GM12878 (cell line): ENCODE measurements at regions not wholly inside any gene's neighbourhood (a gene's known extent, or its start where the extent isn't known, plus 50 kb on each side); places are given as distances from the start of the nearest gene placed in this dataset.

Source experiments
- ATAC-seq: fragments of 200-7000 bp; cut with Tn5 transposase; 3 replicates; pipeline ENCODE4 v1.9.1; 2020; ENCODE audit warnings: mild to moderate bottlenecking, moderate library complexity
- BruUV-seq: library from RNA; stranded (reverse); fragments of 400-500 nt; replicated peaks from 2 replicates; lab custom pipeline; 2021; lab: Mats Ljungman, UMichigan
- CTCF ChIA-PET: fragments of 300-600 bp; sonication (Branson Sonifier 250); formaldehyde crosslinking; extraction: SDS; loops from one replicate; lab custom pipeline; 2021; ENCODE audit warnings: inconsistent platforms; lab: Yijun Ruan, JAX
- POLR2A ChIA-PET: fragments of 350-600 bp; formaldehyde crosslinking; extraction: SDS; loops from one replicate; lab custom pipeline; 2021; ENCODE audit warnings: inconsistent platforms; lab: Charles Lee
- RAD21 ChIA-PET: fragments of 300-600 bp; sonication (Branson Sonifier 250); formaldehyde crosslinking; loops from one replicate; lab custom pipeline; 2023; ENCODE audit warnings: antibody characterized with exemption; ENCODE audit not compliant: unreplicated experiment; lab: Charles Lee
- SMC1A ChIA-PET: fragments of 300-600 bp; sonication (Branson Sonifier 250); formaldehyde crosslinking; loops from one replicate; lab custom pipeline; 2023; ENCODE audit not compliant: unreplicated experiment, uncharacterized antibody; lab: Charles Lee
- DNase-seq: peaks from one replicate; pipeline ENCODE4 v3.0.0-alpha.2; 2011; ENCODE audit warnings: low read depth, low spot score
- FAIRE-seq: peaks from 3 replicates; lab custom pipeline; 2011; peaks lifted over from hg19 to GRCh38; lab: Jason Lieb, UNC
- H2AFZ ChIP-seq: 2 replicates; pipeline ENCODE4 v1.6.0; 2011; ENCODE audit warnings: low read depth, low read length, control low read depth; ENCODE audit not compliant: control insufficient read depth
- H3K27ac ChIP-seq: 2 replicates; pipeline ENCODE4 v1.5.1; 2011; ENCODE audit warnings: control low read depth; ENCODE audit not compliant: control insufficient read depth, insufficient read depth
- H3K27me3 ChIP-seq, 2 experiments: replicated peaks in 1 of 2; 2 replicates each; pipeline versions ENCODE4 v1.6.0 to v1.6.1; 2011; ENCODE audit warnings: low read length in 1 of 2; ENCODE audit not compliant: control insufficient read depth in 2 of 2, insufficient read depth in 2 of 2
- H3K36me3 ChIP-seq, 2 experiments: 2 replicates each; pipeline ENCODE4 v1.5.1; 2011; ENCODE audit warnings: low read length in 1 of 2; ENCODE audit not compliant: control insufficient read depth in 2 of 2, insufficient read depth in 2 of 2
- H3K4me1 ChIP-seq: 2 replicates; pipeline ENCODE4 v1.6.1; 2011; ENCODE audit warnings: mild to moderate bottlenecking, low read length, moderate library complexity, mixed read lengths; ENCODE audit not compliant: control insufficient read depth, insufficient read depth
- H3K4me2 ChIP-seq: 2 replicates; pipeline ENCODE4 v1.6.0; 2011; ENCODE audit warnings: control low read depth; ENCODE audit not compliant: control insufficient read depth, insufficient read depth
- H3K4me3 ChIP-seq: fragments of 200-600 bp; sonication (generic); 2 replicates; pipeline ENCODE4 v1.5.1; 2016
- H3K79me2 ChIP-seq: 2 replicates; pipeline ENCODE4 v1.6.0; 2011; ENCODE audit warnings: low read length; ENCODE audit not compliant: control insufficient read depth, insufficient read depth
- H3K9ac ChIP-seq: 2 replicates; pipeline ENCODE4 v1.8.0; 2011; ENCODE audit warnings: low read length, control low read depth, mixed read lengths; ENCODE audit not compliant: control insufficient read depth, insufficient read depth
- H3K9me3 ChIP-seq: replicated peaks from 3 replicates; pipeline ENCODE4 v1.5.1; 2011; ENCODE audit warnings: mild to moderate bottlenecking, low read length; ENCODE audit not compliant: control insufficient read depth, insufficient read depth
- H4K20me1 ChIP-seq: 2 replicates; pipeline ENCODE4 v1.6.0; 2011; ENCODE audit not compliant: control insufficient read depth, insufficient read depth
- ATF7 ChIP-seq: fragments of 450-650 bp; IDR thresholded peaks from 2 replicates; pipeline ENCODE4 v1.6.1; 2016; ENCODE audit warnings: low read depth, mild to moderate bottlenecking
- BHLHE40 ChIP-seq, 2 experiments: fragments of 450-650 bp in 1 of 2; IDR thresholded peaks; 2 replicates each; pipeline ENCODE4 v1.6.1; 2011 to 2017; ENCODE audit warnings: low read depth in 2 of 2, borderline replicate concordance in 1 of 2, improper control_type of control experiment in 1 of 2, low read length in 1 of 2, mild to moderate bottlenecking in 1 of 2
- CREB1 ChIP-seq: IDR thresholded peaks from 2 replicates; pipeline ENCODE4 v1.6.1; 2012; ENCODE audit warnings: low read depth, mild to moderate bottlenecking, inconsistent platforms
- GATAD2B ChIP-seq: fragments of 450-650 bp; conservative IDR thresholded peaks from 2 replicates; pipeline ENCODE4 v1.6.1; 2017; ENCODE audit warnings: low read depth, mild to moderate bottlenecking, moderate library complexity
- HDAC2 ChIP-seq: fragments of 200-600 bp; sonication (generic); IDR thresholded peaks from 2 replicates; pipeline ENCODE4 v1.6.1; 2017
- IKZF1 ChIP-seq: fragments of 450-650 bp; conservative IDR thresholded peaks from 2 replicates; pipeline ENCODE4 v1.6.1; 2017; ENCODE audit warnings: antibody characterized with exemption, mild to moderate bottlenecking
- KAT2A ChIP-seq: conservative IDR thresholded peaks from 2 replicates; pipeline ENCODE4 v1.6.1; 2011; ENCODE audit warnings: low read depth, low read length; ENCODE audit not compliant: control insufficient read depth
- NFIC ChIP-seq: IDR thresholded peaks from 2 replicates; pipeline ENCODE4 v1.6.1; 2012; ENCODE audit warnings: low read depth, mild to moderate bottlenecking, inconsistent platforms, low read length, moderate library complexity
- POLR2A ChIP-seq: IDR thresholded peaks from 2 replicates; pipeline ENCODE4 v1.6.1; 2011; ENCODE audit warnings: low read depth, mild to moderate bottlenecking, low read length
- POU2F2 ChIP-seq: IDR thresholded peaks from 3 replicates; pipeline ENCODE4 v1.6.1; 2011; ENCODE audit warnings: low read depth, mild to moderate bottlenecking, low read length, borderline replicate concordance
- RAD21 ChIP-seq: IDR thresholded peaks from 2 replicates; pipeline ENCODE4 v1.6.1; 2011; ENCODE audit warnings: mild to moderate bottlenecking, low read depth, low read length, moderate library complexity; ENCODE audit not compliant: insufficient read depth
- RELA ChIP-seq: fragments of 450-650 bp; IDR thresholded peaks from 2 replicates; pipeline ENCODE4 v1.8.0; 2014; ENCODE audit warnings: borderline replicate concordance; ENCODE audit not compliant: partially characterized antibody
- REST ChIP-seq: IDR thresholded peaks from 2 replicates; pipeline ENCODE4 v1.6.1; 2012; ENCODE audit warnings: mild to moderate bottlenecking, low read depth, low read length
- TARDBP ChIP-seq: IDR thresholded peaks from 2 replicates; pipeline ENCODE4 v1.6.1; 2016; ENCODE audit warnings: borderline replicate concordance
- TCF3 ChIP-seq: IDR thresholded peaks from 2 replicates; pipeline ENCODE4 v1.6.1; 2012; ENCODE audit warnings: low read depth, mild to moderate bottlenecking, low read length, borderline replicate concordance; ENCODE audit not compliant: insufficient read depth
- ZBED1 ChIP-seq: IDR thresholded peaks from 2 replicates; pipeline ENCODE4 v1.6.1; 2016; ENCODE audit warnings: borderline replicate concordance
- ZNF622 ChIP-seq: fragments of 450-650 bp; IDR thresholded peaks from 2 replicates; pipeline ENCODE4 v1.6.1; 2017; ENCODE audit warnings: mild to moderate bottlenecking, inconsistent platforms
- WGBS: methylation state at CpG from one replicate; pipeline ENCODE4 v1.1.6; 2016; ENCODE audit warnings: low lambda C conversion rate; ENCODE audit not compliant: insufficient replicate concordance, insufficient coverage; ENCODE audit errors: missing lambda C conversion rate; 5-methylcytosine and 5-hydroxymethylcytosine counted together
- in situ Hi-C: fragments of 300-500 bp; cut with MboI; formaldehyde crosslinking; loops from 9 replicates; pipeline ENCODE4 v1.14.3; 2018; ENCODE audit warnings: mixed read lengths
- intact Hi-C: fragments of 100-400 bp; cut with micrococcal nuclease; formaldehyde crosslinking; loops from one replicate; pipeline ENCODE4 v1.14.2; 2022; ENCODE audit not compliant: unreplicated experiment
- TF ChIP-seq, protein P1 (sequence below): IDR thresholded peaks from 2 replicates; pipeline ENCODE4 v1.6.1; 2011; ENCODE audit warnings: borderline replicate concordance, low read depth, mild to moderate bottlenecking, moderate library complexity, mixed read lengths, low read length; ENCODE audit not compliant: insufficient read depth; ENCODE audit errors: extremely low read length
- TF ChIP-seq, protein P2 (sequence below), 3 experiments: IDR thresholded peaks in 2 of 3; conservative IDR thresholded peaks in 1 of 3; 2 replicates each; pipeline ENCODE4 v1.5.1; 2011; ENCODE audit warnings: low read depth in 3 of 3, low read length in 3 of 3, mild to moderate bottlenecking in 3 of 3, control low read depth in 2 of 3, moderate library complexity in 2 of 3, inconsistent platforms in 1 of 3, mixed read lengths in 1 of 3; ENCODE audit not compliant: control insufficient read depth in 2 of 3, insufficient read depth in 1 of 3; ENCODE audit errors: extremely low read depth in 1 of 3
- TF ChIP-seq, protein P3 (sequence below): fragments of 450-650 bp; IDR thresholded peaks from 2 replicates; pipeline ENCODE4 v1.6.1; 2014; ENCODE audit warnings: mild to moderate bottlenecking

- ChIA-PET CTCF (no interaction called here), RAD21 (no interaction called here), SMC1A (no interaction called here), POLR2A (no interaction called here)
- intact Hi-C loops = no loop called here
- FAIRE-seq (no peak), ATAC-seq (no peak), DNase-seq (no peak)
- WGBS = 39% methylated on average over 5 of the region's 5 CpGs
- no peak for TF ChIP-seq ZBED1
- TF ChIP-seq REST = no peak
- no peak for TF ChIP-seq TARDBP
- no peak for TF ChIP-seq ATF7
- no peak for TF ChIP-seq IKZF1
- TF ChIP-seq, protein P1, sequence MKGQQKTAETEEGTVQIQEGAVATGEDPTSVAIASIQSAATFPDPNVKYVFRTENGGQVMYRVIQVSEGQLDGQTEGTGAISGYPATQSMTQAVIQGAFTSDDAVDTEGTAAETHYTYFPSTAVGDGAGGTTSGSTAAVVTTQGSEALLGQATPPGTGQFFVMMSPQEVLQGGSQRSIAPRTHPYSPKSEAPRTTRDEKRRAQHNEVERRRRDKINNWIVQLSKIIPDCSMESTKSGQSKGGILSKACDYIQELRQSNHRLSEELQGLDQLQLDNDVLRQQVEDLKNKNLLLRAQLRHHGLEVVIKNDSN = no peak
- TF ChIP-seq KAT2A = no peak
- TF ChIP-seq BHLHE40 (IDR thresholded peaks at IDR 0.05; ENCODE audit: borderline replicate concordance in 1 of 2, low read depth in 2 of 2, low read length in 1 of 2) = no peak
- no peak for TF ChIP-seq POLR2A
- no peak for TF ChIP-seq GATAD2B
- no peak for TF ChIP-seq TCF3
- TF ChIP-seq NFIC = no peak
- TF ChIP-seq, protein P2, sequence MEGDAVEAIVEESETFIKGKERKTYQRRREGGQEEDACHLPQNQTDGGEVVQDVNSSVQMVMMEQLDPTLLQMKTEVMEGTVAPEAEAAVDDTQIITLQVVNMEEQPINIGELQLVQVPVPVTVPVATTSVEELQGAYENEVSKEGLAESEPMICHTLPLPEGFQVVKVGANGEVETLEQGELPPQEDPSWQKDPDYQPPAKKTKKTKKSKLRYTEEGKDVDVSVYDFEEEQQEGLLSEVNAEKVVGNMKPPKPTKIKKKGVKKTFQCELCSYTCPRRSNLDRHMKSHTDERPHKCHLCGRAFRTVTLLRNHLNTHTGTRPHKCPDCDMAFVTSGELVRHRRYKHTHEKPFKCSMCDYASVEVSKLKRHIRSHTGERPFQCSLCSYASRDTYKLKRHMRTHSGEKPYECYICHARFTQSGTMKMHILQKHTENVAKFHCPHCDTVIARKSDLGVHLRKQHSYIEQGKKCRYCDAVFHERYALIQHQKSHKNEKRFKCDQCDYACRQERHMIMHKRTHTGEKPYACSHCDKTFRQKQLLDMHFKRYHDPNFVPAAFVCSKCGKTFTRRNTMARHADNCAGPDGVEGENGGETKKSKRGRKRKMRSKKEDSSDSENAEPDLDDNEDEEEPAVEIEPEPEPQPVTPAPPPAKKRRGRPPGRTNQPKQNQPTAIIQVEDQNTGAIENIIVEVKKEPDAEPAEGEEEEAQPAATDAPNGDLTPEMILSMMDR (IDR thresholded peaks at IDR 0.05 in 2 of 3, conservative IDR thresholded peaks at IDR 0.05 in 1 of 3; ENCODE audit: control insufficient read depth in 2 of 3, extremely low read depth in 1 of 3, insufficient read depth in 1 of 3, low read depth in 3 of 3, low read length in 3 of 3) = no peak
- TF ChIP-seq RELA = no peak
- TF ChIP-seq CREB1 = no peak
- no peak for TF ChIP-seq POU2F2
- no peak for TF ChIP-seq ZNF622
- TF ChIP-seq RAD21 = no peak
- TF ChIP-seq, protein P3, sequence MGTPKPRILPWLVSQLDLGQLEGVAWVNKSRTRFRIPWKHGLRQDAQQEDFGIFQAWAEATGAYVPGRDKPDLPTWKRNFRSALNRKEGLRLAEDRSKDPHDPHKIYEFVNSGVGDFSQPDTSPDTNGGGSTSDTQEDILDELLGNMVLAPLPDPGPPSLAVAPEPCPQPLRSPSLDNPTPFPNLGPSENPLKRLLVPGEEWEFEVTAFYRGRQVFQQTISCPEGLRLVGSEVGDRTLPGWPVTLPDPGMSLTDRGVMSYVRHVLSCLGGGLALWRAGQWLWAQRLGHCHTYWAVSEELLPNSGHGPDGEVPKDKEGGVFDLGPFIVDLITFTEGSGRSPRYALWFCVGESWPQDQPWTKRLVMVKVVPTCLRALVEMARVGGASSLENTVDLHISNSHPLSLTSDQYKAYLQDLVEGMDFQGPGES = no peak
- TF ChIP-seq HDAC2 = no peak
- no TSS peak for BruUV-seq
- no peaks in the 10 kb centered on the region for H3K36me3 ChIP-seq
- H3K4me1 ChIP-seq = no peaks in the 10 kb centered on the region
- no peak overlapping the region for H2AFZ ChIP-seq
- no peak overlapping the region for H3K9ac ChIP-seq
- no peaks in the 10 kb centered on the region for H3K79me2 ChIP-seq
- H4K20me1 ChIP-seq = no peaks in the 10 kb centered on the region
- H3K4me2 ChIP-seq = no peak overlapping the region
- no peaks in the 10 kb centered on the region for H3K27me3 ChIP-seq
- H3K9me3 ChIP-seq = no peaks in the 10 kb centered on the region
- in situ Hi-C loops = no loop called here
- no peak overlapping the region for H3K27ac ChIP-seq
- H3K4me3 ChIP-seq = no peak overlapping the region
Measured at GRCh38 chr17:36839256-36839655, 98.0 kb upstream of the LHX1 start.
